GM23338 (cell line): ENCODE measurements at regions not wholly inside any gene's neighbourhood (a gene's known extent, or its start where the extent isn't known, plus 50 kb on each side); places are given as distances from the start of the nearest gene placed in this dataset.

Source experiments
- ATAC-seq: fragments of 200-7000 bp; cut with Tn5 transposase; 3 replicates; pipeline ENCODE4 v1.9.1; 2020
- DNase-seq: peaks from one replicate; pipeline ENCODE4 v3.0.0-alpha.2; 2015; ENCODE audit warnings: low spot score
- H2AFZ ChIP-seq: fragments of 200-600 bp; sonication (generic); 2 replicates; pipeline ENCODE4 v1.8.0; 2016; ENCODE audit warnings: antibody characterized with exemption, mild to moderate bottlenecking, moderate library complexity
- H3F3A ChIP-seq: fragments of 200-600 bp; sonication (generic); replicated peaks from 2 replicates; pipeline ENCODE4 v1.8.0; 2017; ENCODE audit warnings: antibody characterized with exemption, mixed run types, low read depth
- H3K27ac ChIP-seq: fragments of 200-600 bp; sonication (generic); 2 replicates; pipeline ENCODE4 v1.6.1; 2016; ENCODE audit warnings: low read depth
- H3K27me3 ChIP-seq: fragments of 200-600 bp; sonication (generic); 2 replicates; pipeline ENCODE4 v1.8.0; 2016; ENCODE audit warnings: mild to moderate bottlenecking, mixed run types, moderate library complexity; ENCODE audit not compliant: insufficient read depth
- H3K36me3 ChIP-seq: fragments of 200-600 bp; sonication (generic); 2 replicates; pipeline ENCODE4 v1.8.0; 2016; ENCODE audit warnings: mild to moderate bottlenecking; ENCODE audit not compliant: insufficient read depth
- H3K4me1 ChIP-seq: fragments of 200-600 bp; sonication (generic); 2 replicates; pipeline ENCODE4 v1.8.0; 2016; ENCODE audit warnings: mild to moderate bottlenecking, moderate library complexity; ENCODE audit not compliant: insufficient read depth
- H3K4me2 ChIP-seq: fragments of 200-600 bp; sonication (generic); 2 replicates; pipeline ENCODE4 v1.7.1; 2017; ENCODE audit warnings: mixed run types
- H3K4me3 ChIP-seq: fragments of 200-600 bp; sonication (generic); 2 replicates; pipeline ENCODE4 v1.6.1; 2016; ENCODE audit warnings: mixed run types
- H3K79me2 ChIP-seq: fragments of 200-600 bp; sonication (generic); replicated peaks from 2 replicates; pipeline ENCODE4 v1.8.0; 2017; ENCODE audit warnings: mild to moderate bottlenecking; ENCODE audit not compliant: insufficient read depth
- H3K9me2 ChIP-seq: fragments of 200-600 bp; sonication (generic); 2 replicates; pipeline ENCODE4 v1.8.0; 2017; ENCODE audit not compliant: insufficient read depth
- H4K20me1 ChIP-seq: fragments of 200-600 bp; sonication (generic); replicated peaks from 2 replicates; pipeline ENCODE4 v1.8.0; 2017; ENCODE audit warnings: mild to moderate bottlenecking; ENCODE audit not compliant: insufficient read depth
- H3K27ac Mint-ChIP-seq: 2 replicates; pipeline ENCODE4 v1.8.0; 2020; ENCODE audit warnings: inconsistent platforms, mild to moderate bottlenecking, moderate library complexity, mixed read lengths
- H3K27me3 Mint-ChIP-seq: 3 replicates; pipeline ENCODE4 v1.8.0; 2022; ENCODE audit warnings: low read depth, mild to moderate bottlenecking, moderate library complexity, mixed read lengths, inconsistent platforms; ENCODE audit not compliant: insufficient read depth, poor library complexity
- H3K36me3 Mint-ChIP-seq: 3 replicates; pipeline ENCODE4 v1.8.0; 2021; ENCODE audit warnings: low read depth, mild to moderate bottlenecking, inconsistent platforms, moderate library complexity, mixed read lengths
- H3K4me1 Mint-ChIP-seq: 3 replicates; pipeline ENCODE4 v1.8.0; 2020; ENCODE audit warnings: mild to moderate bottlenecking, inconsistent platforms, mixed read lengths
- H3K4me3 Mint-ChIP-seq: 3 replicates; pipeline ENCODE4 v1.8.0; 2021; ENCODE audit warnings: moderate library complexity, mild to moderate bottlenecking, inconsistent platforms, mixed read lengths
- H3K9me3 Mint-ChIP-seq: 3 replicates; pipeline ENCODE4 v1.8.0; 2020; ENCODE audit warnings: moderate library complexity, mild to moderate bottlenecking, inconsistent platforms, mixed read lengths
- CREB1 ChIP-seq: fragments of 250-450 bp; sonication (Bioruptor Pico); IDR thresholded peaks from 2 replicates; pipeline ENCODE4 v1.5.0; 2020; ENCODE audit warnings: low read depth, mild to moderate bottlenecking, moderate library complexity
- CTCF ChIP-seq, 2 experiments: fragments of 200-600 bp in 1 of 2; sonication (generic) in 1 of 2; conservative IDR thresholded peaks; 2 replicates each; pipeline versions ENCODE4 v1.5.1 to v1.6.1; 2016 to 2017; ENCODE audit warnings: antibody characterized with exemption in 2 of 2, low read depth in 2 of 2, mild to moderate bottlenecking in 2 of 2, moderate library complexity in 1 of 2
- ETS1 ChIP-seq: IDR thresholded peaks from 2 replicates; pipeline ENCODE4 v1.6.1; 2016; ENCODE audit warnings: antibody characterized with exemption
- EZH2 ChIP-seq: fragments of 200-600 bp; sonication (generic); IDR thresholded peaks from one replicate; pipeline ENCODE4 v1.8.0; 2017; ENCODE audit warnings: antibody characterized with exemption, mild to moderate bottlenecking, low read depth; ENCODE audit not compliant: unreplicated experiment
- EZH2phosphoT487 ChIP-seq: fragments of 200-600 bp; sonication (generic); IDR thresholded peaks from one replicate; pipeline ENCODE4 v1.8.1; 2018; ENCODE audit warnings: antibody characterized with exemption; ENCODE audit not compliant: unreplicated experiment
- JUNB ChIP-seq: IDR thresholded peaks from one replicate; pipeline ENCODE4 v1.6.1; 2016; ENCODE audit warnings: antibody characterized with exemption; ENCODE audit not compliant: unreplicated experiment
- NANOG ChIP-seq: IDR thresholded peaks from 2 replicates; pipeline ENCODE4 v1.6.1; 2016; ENCODE audit warnings: antibody characterized with exemption, borderline replicate concordance
- POLR2AphosphoS5 ChIP-seq: IDR thresholded peaks from 2 replicates; pipeline ENCODE4 v1.6.1; 2016; ENCODE audit warnings: antibody characterized with exemption, low read depth
- REST ChIP-seq: IDR thresholded peaks from one replicate; pipeline ENCODE4 v1.6.1; 2018; ENCODE audit warnings: antibody characterized with exemption; ENCODE audit not compliant: unreplicated experiment
- STAT1 ChIP-seq: IDR thresholded peaks from one replicate; pipeline ENCODE4 v1.6.1; 2016; ENCODE audit warnings: antibody characterized with exemption; ENCODE audit not compliant: unreplicated experiment
- ZNF114 ChIP-seq: fragments of 250-450 bp; sonication (Bioruptor Pico); IDR thresholded peaks from 2 replicates; pipeline ENCODE4 v1.5.0; 2020; ENCODE audit warnings: mild to moderate bottlenecking, moderate library complexity
- ZNF331 ChIP-seq: fragments of 250-450 bp; sonication (Bioruptor Pico); IDR thresholded peaks from 2 replicates; pipeline ENCODE4 v1.5.0; 2020; ENCODE audit warnings: low read depth, mild to moderate bottlenecking, moderate library complexity
- ZNF462 ChIP-seq: fragments of 250-450 bp; sonication (Bioruptor Pico); IDR thresholded peaks from 2 replicates; pipeline ENCODE4 v1.5.0; 2020; ENCODE audit warnings: mild to moderate bottlenecking, moderate library complexity

- Mint-ChIP-seq H3K4me1 (peaks cover 9% of the 10 kb centered on the region), H3K27me3 (peaks cover 2% of the 10 kb centered on the region), H3K36me3 (no peaks in the 10 kb centered on the region), H3K27ac (peak overlapping the region; percentile 58; the same call in 1 of the 2 replicates), H3K9me3 (no peaks in the 10 kb centered on the region), H3K4me3 (no peak overlapping the region)
- Histone ChIP-seq H3F3A (no peaks in the 10 kb centered on the region), H3K27me3 (no peaks in the 10 kb centered on the region), H3K4me1 (no peaks in the 10 kb centered on the region), H4K20me1 (no peaks in the 10 kb centered on the region), H3K4me3 (no peak overlapping the region), H3K4me2 (no peak overlapping the region), H3K36me3 (no peaks in the 10 kb centered on the region), H2AFZ (no peak overlapping the region), H3K79me2 (no peaks in the 10 kb centered on the region), H3K9me2 (no peaks in the 10 kb centered on the region), H3K27ac (no peak overlapping the region)
- TF ChIP-seq CREB1 (CRISPR knock-in tag) = no peak
- TF ChIP-seq POLR2AphosphoS5 = no peak
- no peak for TF ChIP-seq ZNF462 (CRISPR knock-in tag)
- TF ChIP-seq CTCF (conservative IDR thresholded peaks at IDR 0.05; ENCODE audit: low read depth in 2 of 2) = no peak
- no peak for TF ChIP-seq ZNF331 (CRISPR knock-in tag)
- no peak for TF ChIP-seq ETS1
- no peak for TF ChIP-seq EZH2
- TF ChIP-seq JUNB = no peak
- no peak for TF ChIP-seq EZH2phosphoT487
- no peak for TF ChIP-seq ZNF114 (CRISPR knock-in tag)
- no peak for TF ChIP-seq REST
- TF ChIP-seq NANOG = no peak
- no peak for TF ChIP-seq STAT1
- ATAC-seq (no peak), DNase-seq (no peak)
These were observed 53.3 kb upstream of the ARHGEF3 start for GRCh38 chr3:56854856-56855611.
